Vagina (tissue), 2 donors: ENCODE measurements at regions not wholly inside any gene's neighbourhood (a gene's known extent, or its start where the extent isn't known, plus 50 kb on each side); places are given as distances from the start of the nearest gene placed in this dataset.
"Not testable (repeated sequence)": the region's sequence is repeated elsewhere in the genome, so short reads cannot be mapped to it uniquely, and the experiment has no call there.

ENCODE experiments used
- DNase-seq, 2 donors: peaks; one replicate each; pipeline ENCODE4 v3.0.0-alpha.2; 2017; ENCODE audit errors: extremely low spot score in 2 of 2
- H3K27ac ChIP-seq: fragments of 200-600 bp; sonication (generic); one replicate; pipeline ENCODE4 v1.5.1; 2019
- H3K27me3 ChIP-seq: fragments of 200-600 bp; sonication (generic); one replicate; pipeline ENCODE4 v1.5.1; 2019
- H3K36me3 ChIP-seq, 2 donors: fragments of 200-600 bp; sonication (generic); one replicate each; pipeline ENCODE4 v1.5.1; 2017 to 2019
- H3K4me1 ChIP-seq: fragments of 200-600 bp; sonication (generic); one replicate; pipeline ENCODE4 v1.5.1; 2019
- H3K4me3 ChIP-seq, 2 donors: fragments of 200-600 bp; sonication (generic); 1 replicate in 1 of 2; 2 replicates in 1 of 2; pipeline ENCODE4 v1.5.1; 2016 to 2019
- H3K9me3 ChIP-seq: fragments of 200-600 bp; sonication (generic); one replicate; pipeline ENCODE4 v1.5.1; 2019
- CTCF ChIP-seq, 3 experiments: fragments of 450-650 bp in 2 of 3; fragments of 200-600 bp in 1 of 3; sonication (generic) in 1 of 3; IDR thresholded peaks; one replicate each; pipeline ENCODE4 v1.5.1; 2017 to 2019; ENCODE audit warnings: antibody characterized with exemption in 3 of 3, mild to moderate bottlenecking in 2 of 3, moderate library complexity in 2 of 3
- POLR2A ChIP-seq, 2 donors: fragments of 450-650 bp; IDR thresholded peaks; one replicate each; pipeline ENCODE4 v1.6.1; 2017; ENCODE audit warnings: antibody characterized with exemption in 2 of 2, mild to moderate bottlenecking in 2 of 2, moderate library complexity in 2 of 2
- POLR2AphosphoS5 ChIP-seq, 2 donors: sonication (generic); formaldehyde crosslinking; IDR thresholded peaks; one replicate each; pipeline ENCODE4 v1.9.0; 2017; ENCODE audit warnings: antibody characterized with exemption in 2 of 2, mild to moderate bottlenecking in 2 of 2, low read depth in 1 of 2; ENCODE audit not compliant: insufficient read depth in 1 of 2
- intact Hi-C: fragments of 100-400 bp; cut with DNase I; formaldehyde crosslinking; loops from one replicate; pipeline ENCODE4 v1.15.1; 2023

DNA sequence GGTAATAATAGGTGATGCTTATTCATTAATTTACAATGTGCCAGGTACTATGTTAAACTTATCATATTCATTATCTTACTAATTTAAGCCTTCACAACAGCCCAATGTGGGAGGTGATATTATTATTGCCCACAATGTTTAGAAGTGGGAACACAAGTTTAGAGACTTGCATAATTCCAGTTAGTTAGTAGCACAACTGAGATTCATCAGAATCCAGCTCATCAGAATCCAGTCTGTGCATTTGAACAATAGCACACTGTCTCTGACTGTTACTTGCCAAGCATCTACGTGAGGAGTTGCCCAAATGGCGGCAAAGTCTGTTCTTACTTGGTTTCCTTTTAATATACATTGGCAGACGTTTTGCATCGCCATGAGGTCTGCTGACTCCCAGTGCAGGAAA lies 110.9 kb upstream of the BASP1 start:
- TF ChIP-seq POLR2AphosphoS5 (IDR thresholded peaks at IDR 0.05; ENCODE audit: insufficient read depth in 1 of 2, low read depth in 1 of 2) (no peak), POLR2A (IDR thresholded peaks at IDR 0.05) (no peak), CTCF (IDR thresholded peaks at IDR 0.05) (no peak)
- Histone ChIP-seq H3K27ac (no peak overlapping the region), H3K4me1 (peaks cover 9% of the 10 kb centered on the region), H3K36me3 (no peaks in the 10 kb centered on the region), H3K9me3 (no peaks in the 10 kb centered on the region), H3K27me3 (no peaks in the 10 kb centered on the region), H3K4me3 (no peak overlapping the region)
- intact Hi-C loops = no loop called here
- DNase-seq = no peak

GRCh38 chr5:17112091-17112716 lies 105.2 kb upstream of the BASP1 start:
- H3K27me3 ChIP-seq, H3K36me3 ChIP-seq, intact Hi-C loops, H3K4me3 ChIP-seq, H3K4me1 ChIP-seq, H3K9me3 ChIP-seq, H3K27ac ChIP-seq, DNase-seq: not testable (repeated sequence)

GRCh38 chr5:17113174-17113958 lies 104.1 kb upstream of the BASP1 start:
- no peak for DNase-seq
- no peaks in the 10 kb centered on the region for H3K27me3 ChIP-seq
- no peak overlapping the region for H3K4me3 ChIP-seq
- TF ChIP-seq POLR2AphosphoS5 (IDR thresholded peaks at IDR 0.05; ENCODE audit: insufficient read depth in 1 of 2, low read depth in 1 of 2) = no peak
- no peak for TF ChIP-seq POLR2A (IDR thresholded peaks at IDR 0.05)
- no peak overlapping the region for H3K27ac ChIP-seq
- H3K4me1 ChIP-seq = no peaks in the 10 kb centered on the region
- no peaks in the 10 kb centered on the region for H3K36me3 ChIP-seq
- H3K9me3 ChIP-seq = no peaks in the 10 kb centered on the region
- intact Hi-C loops = no loop called here

GRCh38 chr5:17114233-17114632 lies 103.2 kb upstream of the BASP1 start:
- H3K36me3 ChIP-seq = no peaks in the 10 kb centered on the region
- intact Hi-C loops = no loop called here
- TF ChIP-seq POLR2A (IDR thresholded peaks at IDR 0.05) = no peak
- TF ChIP-seq CTCF (IDR thresholded peaks at IDR 0.05) = no peak
- no peak for TF ChIP-seq POLR2AphosphoS5 (IDR thresholded peaks at IDR 0.05; ENCODE audit: insufficient read depth in 1 of 2, low read depth in 1 of 2)
- no peaks in the 10 kb centered on the region for H3K4me1 ChIP-seq
- no peaks in the 10 kb centered on the region for H3K9me3 ChIP-seq
- no peak overlapping the region for H3K4me3 ChIP-seq
- no peak for DNase-seq
- no peaks in the 10 kb centered on the region for H3K27me3 ChIP-seq
- H3K27ac ChIP-seq = no peak overlapping the region

DNA sequence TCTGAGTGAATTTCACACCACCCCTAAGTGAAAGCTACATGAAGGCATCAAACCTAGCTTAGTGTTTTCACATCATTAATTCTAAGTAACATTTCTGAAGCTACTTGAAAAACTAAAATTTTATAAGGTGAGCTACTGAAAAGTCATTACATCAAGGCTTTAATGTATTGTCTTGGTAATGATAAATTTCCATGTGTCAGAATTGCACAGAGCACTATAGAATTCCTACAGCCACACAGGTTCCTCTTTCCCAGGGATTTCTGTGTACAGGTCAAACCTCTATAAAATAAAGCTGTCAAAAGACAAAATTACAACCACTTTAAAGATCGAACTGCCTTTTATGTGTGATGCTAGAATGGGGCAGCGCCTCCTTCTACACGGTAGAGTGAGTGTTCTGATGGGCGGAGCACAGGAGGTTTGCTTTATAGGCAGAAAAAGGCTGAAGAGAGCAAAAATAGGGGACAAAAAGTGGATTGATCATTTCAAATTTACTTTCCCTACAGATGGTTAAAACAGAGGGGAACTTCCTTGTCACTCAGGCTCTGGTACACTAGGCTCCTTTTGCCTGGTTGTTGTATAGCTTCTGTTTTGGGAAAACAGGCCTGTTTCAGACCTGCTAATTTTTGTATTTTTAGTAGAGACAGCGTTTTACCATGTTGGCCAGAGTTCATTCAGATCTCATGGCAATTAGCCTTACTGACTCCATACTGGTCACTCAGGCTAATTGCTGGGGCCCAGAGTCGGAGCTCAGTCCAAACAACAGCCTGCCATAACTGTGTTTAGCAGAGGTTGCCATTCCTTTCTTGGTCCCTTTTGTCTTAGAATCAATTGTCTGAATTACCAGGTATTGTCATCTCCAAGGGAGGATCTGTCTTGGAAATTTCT lies 102.5 kb upstream of the BASP1 start:
- DNase-seq = no peak
- Histone ChIP-seq H3K27ac (no peak overlapping the region), H3K4me1 (no peaks in the 10 kb centered on the region), H3K36me3 (no peaks in the 10 kb centered on the region), H3K9me3 (no peaks in the 10 kb centered on the region), H3K27me3 (no peaks in the 10 kb centered on the region), H3K4me3 (no peak overlapping the region)
- no peak for TF ChIP-seq POLR2AphosphoS5 (IDR thresholded peaks at IDR 0.05; ENCODE audit: insufficient read depth in 1 of 2, low read depth in 1 of 2)
- no peak for TF ChIP-seq CTCF (IDR thresholded peaks at IDR 0.05)
- no peak for TF ChIP-seq POLR2A (IDR thresholded peaks at IDR 0.05)
- intact Hi-C loops = no loop called here
